CD4-positive, alpha-beta T cell treated with Interleukin-6 at 100 ng/mL for 8 hours (primary cell): ENCODE measurements at regions not wholly inside any gene's neighbourhood (a gene's known extent, or its start where the extent isn't known, plus 50 kb on each side); places are given as distances from the start of the nearest gene placed in this dataset.
"Not testable (repeated sequence)": the region's sequence is repeated elsewhere in the genome, so short reads cannot be mapped to it uniquely, and the experiment has no call there.

Experiments
- DNase-seq: peaks from one replicate; pipeline ENCODE4 v3.0.0-alpha.2; 2020; ENCODE audit warnings: mixed read lengths, low spot score

- DNase-seq = not testable (repeated sequence)
Observed at GRCh38 chr16:70014915-70015314, 63.8 kb downstream of the CLEC18A start.

- not testable (repeated sequence) for DNase-seq
Observed at GRCh38 chr16:70016751-70017150, 65.6 kb downstream of the CLEC18A start.

GRCh38 chr16:70018254-70018653 is 67.1 kb downstream of the CLEC18A start:
- DNase-seq = peak; percentile 39

- DNase-seq = not testable (repeated sequence)
Observed at GRCh38 chr16:70023207-70023606, 72.1 kb downstream of the CLEC18A start.

- not testable (repeated sequence) for DNase-seq
Observed at GRCh38 chr16:70023956-70024355, 72.8 kb downstream of the CLEC18A start.

GRCh38 chr16:70026165-70026854 is 75.2 kb downstream of the CLEC18A start:
- DNase-seq = peak; percentile 69

- not testable (repeated sequence) for DNase-seq
Observed at GRCh38 chr16:70032906-70033305, 81.2 kb upstream of the PDPR start.

GRCh38 chr16:70037913-70038312 is 76.2 kb upstream of the PDPR start:
- not testable (repeated sequence) for DNase-seq

- DNase-seq = not testable (repeated sequence)
Observed at GRCh38 chr16:70040554-70040953, 73.6 kb upstream of the PDPR start.

GRCh38 chr16:70043538-70044067 is 70.5 kb upstream of the PDPR start:
- not testable (repeated sequence) for DNase-seq

GRCh38 chr16:70046560-70046959 is 67.6 kb upstream of the PDPR start:
- DNase-seq = not testable (repeated sequence)

GRCh38 chr16:70048083-70048482 is 66.0 kb upstream of the PDPR start:
- not testable (repeated sequence) for DNase-seq

- DNase-seq = not testable (repeated sequence)
Observed at GRCh38 chr16:70058056-70058455, 56.1 kb upstream of the PDPR start.

- DNase-seq = not testable (repeated sequence)
Observed at GRCh38 chr16:70059429-70059828, 54.7 kb upstream of the PDPR start.

- not testable (repeated sequence) for DNase-seq
Observed at GRCh38 chr16:70060521-70061027, 53.6 kb upstream of the PDPR start.

- not testable (repeated sequence) for DNase-seq
Observed at GRCh38 chr16:70061671-70062218, 52.4 kb upstream of the PDPR start.

- DNase-seq = not testable (repeated sequence)
Observed at GRCh38 chr16:70062947-70063346, 51.2 kb upstream of the PDPR start.
